ENCODE measurements at regions not wholly inside any gene's neighbourhood (a gene's known extent, or its start where the extent isn't known, plus 50 kb on each side); places are given as distances from the start of the nearest gene placed in this dataset.

GRCh38 chr9:108724652-108725051 is 131.1 kb downstream of the ACTL7B start:
- H3K27me3 ChIP-seq (ENCODE audit: control insufficient read depth in 4 of 4, insufficient read depth in 4 of 4, low read length in 3 of 4) = no peaks in the 10 kb centered on the region
- WGBS = 59% methylated on average over 5 of the region's 5 CpGs
- H3K27ac ChIP-seq (ENCODE audit: low read depth in 1 of 2, low read length in 2 of 2) = no peak overlapping the region
- no peaks in the 10 kb centered on the region for H3K9me3 ChIP-seq (ENCODE audit: control insufficient read depth in 4 of 4, low read length in 3 of 4)
- no peak overlapping the region for H3K4me3 ChIP-seq (ENCODE audit: low read depth in 1 of 3, low read length in 3 of 3)
- H3K36me3 ChIP-seq (ENCODE audit: control insufficient read depth in 4 of 4, insufficient read depth in 3 of 4, low read depth in 1 of 4, low read length in 3 of 4) = no peaks in the 10 kb centered on the region
- no peak overlapping the region for H3K9ac ChIP-seq (ENCODE audit: low read depth in 1 of 2, low read length in 2 of 2)
- TF ChIP-seq FOXA2 (IDR thresholded peaks at IDR 0.05) (no peak), HNF4A (conservative IDR thresholded peaks at IDR 0.05) (no peak), RAD21 (IDR thresholded peaks at IDR 0.05) (no peak), HNF4G (IDR thresholded peaks at IDR 0.05) (no peak), JUND (IDR thresholded peaks at IDR 0.05) (no peak), TAF1 (conservative IDR thresholded peaks at IDR 0.05) (no peak), NR2F2 (IDR thresholded peaks at IDR 0.05) (no peak), REST (IDR thresholded peaks at IDR 0.05) (no peak), YY1 (IDR thresholded peaks at IDR 0.05) (no peak), ZBTB33 (IDR thresholded peaks at IDR 0.05) (no peak), SP1 (IDR thresholded peaks at IDR 0.05) (no peak), EGR1 (IDR thresholded peaks at IDR 0.05; ENCODE audit: low read depth in 2 of 2) (no peak), RXRA (IDR thresholded peaks at IDR 0.05) (no peak), CTCF (IDR thresholded peaks at IDR 0.05; ENCODE audit: low read depth, low read length, missing input control) (no peak), MAX (IDR thresholded peaks at IDR 0.05) (no peak), GABPA (IDR thresholded peaks at IDR 0.05 in 1 of 2, conservative IDR thresholded peaks at IDR 0.05 in 1 of 2) (no peak), FOXA1 (IDR thresholded peaks at IDR 0.05) (no peak), ATF3 (IDR thresholded peaks at IDR 0.05) (no peak)
- no peaks in the 10 kb centered on the region for H3K4me1 ChIP-seq (ENCODE audit: control insufficient read depth in 4 of 4, insufficient read depth in 4 of 4, low read length in 3 of 4)
- no peak for DNase-seq (ENCODE audit: low spot score)
